ENCODE measurements at regions not wholly inside any gene's neighbourhood (a gene's known extent, or its start where the extent isn't known, plus 50 kb on each side); places are given as distances from the start of the nearest gene placed in this dataset.
A peak's percentile ranks its signal among the peaks of the same experiment; 100 is the strongest.

- TF ChIP-seq CTCF (conservative IDR thresholded peaks at IDR 0.05; ENCODE audit: low read depth, low read length) (0 out of 2 replicates have a peak, but pooled peaks have one; percentile 18), EZH2 (IDR thresholded peaks at IDR 0.05; ENCODE audit: borderline replicate concordance, low read depth, low read length, poor library complexity, severe bottlenecking) (no peak)
Observed at GRCh38 chr18:5036523-5036922, 160.5 kb downstream of the AKAIN1 start.
